Astrocyte of the cerebellum (primary cell): ENCODE measurements at regions not wholly inside any gene's neighbourhood (a gene's known extent, or its start where the extent isn't known, plus 50 kb on each side); places are given as distances from the start of the nearest gene placed in this dataset.
"Not testable (repeated sequence)": the region's sequence is repeated elsewhere in the genome, so short reads cannot be mapped to it uniquely, and the experiment has no call there.

Experiments used
- DNase-seq: peaks from one replicate; pipeline ENCODE4 v3.0.0-alpha.2; 2011; ENCODE audit warnings: low read depth
- H3K4me3 ChIP-seq: 2 replicates; pipeline ENCODE4 v1.5.1; 2011; ENCODE audit warnings: mild to moderate bottlenecking, low read depth, low read length, moderate library complexity
- CTCF ChIP-seq: IDR thresholded peaks from 2 replicates; pipeline ENCODE4 v1.5.1; 2012; ENCODE audit warnings: low read length, low read depth, moderate library complexity, mild to moderate bottlenecking; ENCODE audit errors: missing control alignments
- in situ Hi-C: cut with HindIII; loops from 2 replicates; pipeline ENCODE4 v1.10.0; 2017; ENCODE audit warnings: low sequenced_read_pairs

- TF ChIP-seq CTCF: no peak
- in situ Hi-C loops: no loop called here
- DNase-seq: no peak
Observed at GRCh38 chr20:47917549-47918070, 132.3 kb upstream of the SULF2 start.

DNA sequence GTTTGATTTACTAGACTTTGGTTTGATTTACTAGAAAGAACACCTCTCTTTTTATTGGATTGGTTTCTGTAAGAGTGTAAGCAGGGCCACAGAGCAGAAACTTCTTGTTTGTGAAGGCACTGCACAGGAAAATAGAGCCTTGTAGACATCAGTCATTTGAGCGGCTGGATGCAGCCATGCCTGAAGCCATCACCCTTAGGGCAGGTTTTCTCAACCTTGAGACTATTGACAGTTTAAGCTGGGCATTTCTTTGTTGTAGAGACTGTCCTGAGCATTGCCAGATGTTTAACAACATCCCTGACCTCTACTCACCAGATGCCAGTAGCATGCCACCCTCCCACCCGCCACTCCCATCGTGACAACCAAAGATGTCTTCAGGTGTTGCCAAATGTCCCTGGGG is 130.2 kb upstream of the SULF2 start:
- H3K4me3 ChIP-seq: no peak overlapping the region
- in situ Hi-C loops: no loop called here
- no peak for DNase-seq
- no peak for TF ChIP-seq CTCF

More at GRCh38 chr20:47917549-47918070, 132.3 kb upstream of the SULF2 start:
- H3K4me3 ChIP-seq: no peak overlapping the region

DNA sequence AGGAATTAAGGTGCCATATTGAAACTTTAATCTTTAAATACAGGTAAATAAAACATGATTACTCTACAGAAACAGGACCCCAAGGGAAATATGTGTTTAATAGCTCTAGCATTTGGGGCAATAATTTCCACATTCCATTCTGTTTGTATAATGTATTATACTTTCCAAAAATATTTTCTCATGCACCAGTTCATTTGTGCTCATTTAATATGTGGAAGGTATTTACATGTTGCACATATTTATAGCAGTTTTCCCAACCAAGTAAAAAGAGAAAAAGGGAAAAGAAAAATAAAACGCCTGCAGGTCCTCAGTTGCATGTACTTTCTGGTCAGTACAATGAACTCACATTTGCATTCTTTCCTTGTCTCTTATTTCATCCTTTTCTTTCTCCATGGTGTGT is 129.5 kb upstream of the SULF2 start:
- DNase-seq: no peak
- TF ChIP-seq CTCF: no peak
- no peak overlapping the region for H3K4me3 ChIP-seq

DNA sequence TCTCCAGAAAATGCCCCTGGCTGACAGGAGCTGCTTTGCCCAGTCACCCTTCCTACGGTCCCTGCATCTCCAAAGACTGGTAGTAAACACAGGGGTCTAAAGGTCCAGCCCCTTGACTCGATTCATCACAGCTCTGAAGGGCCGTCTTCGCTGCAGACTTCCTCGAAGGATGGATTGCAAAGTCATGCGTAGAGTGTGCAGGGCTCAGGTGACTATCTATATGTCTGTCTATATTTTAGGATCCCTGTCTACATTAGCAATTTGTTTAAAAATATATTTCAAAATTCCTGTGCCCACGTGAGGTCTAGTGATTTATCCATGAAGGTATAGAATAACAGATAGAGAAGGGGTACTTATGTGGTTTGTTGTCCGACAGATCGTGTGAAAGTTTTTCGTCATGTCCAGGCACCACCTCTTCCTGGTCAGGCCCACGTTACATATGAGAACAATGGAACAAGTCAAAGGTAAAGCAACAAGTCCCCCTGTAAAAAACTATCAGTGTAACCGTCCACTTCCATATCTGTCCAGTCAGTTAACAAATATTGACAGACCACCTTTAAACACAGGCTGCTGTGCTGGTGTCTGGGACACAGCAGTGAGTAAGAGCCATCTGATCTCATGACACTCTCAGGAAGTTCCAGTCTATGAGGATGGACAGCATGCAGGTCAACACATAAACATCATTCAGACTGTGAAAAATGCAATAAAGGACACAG is 127.7 kb upstream of the SULF2 start:
- in situ Hi-C loops, DNase-seq, H3K4me3 ChIP-seq: not testable (repeated sequence)

More for the DNA sequence above, 129.5 kb upstream of the SULF2 start:
- in situ Hi-C loops: no loop called here

- H3K4me3 ChIP-seq, in situ Hi-C loops: not testable (repeated sequence)
Observed at GRCh38 chr20:47912165-47912564, 126.9 kb upstream of the SULF2 start.

GRCh38 chr20:47909696-47910369 is 124.6 kb upstream of the SULF2 start:
- H3K4me3 ChIP-seq, in situ Hi-C loops, DNase-seq: not testable (repeated sequence)

More at GRCh38 chr20:47912165-47912564, 126.9 kb upstream of the SULF2 start:
- DNase-seq: not testable (repeated sequence)

DNA sequence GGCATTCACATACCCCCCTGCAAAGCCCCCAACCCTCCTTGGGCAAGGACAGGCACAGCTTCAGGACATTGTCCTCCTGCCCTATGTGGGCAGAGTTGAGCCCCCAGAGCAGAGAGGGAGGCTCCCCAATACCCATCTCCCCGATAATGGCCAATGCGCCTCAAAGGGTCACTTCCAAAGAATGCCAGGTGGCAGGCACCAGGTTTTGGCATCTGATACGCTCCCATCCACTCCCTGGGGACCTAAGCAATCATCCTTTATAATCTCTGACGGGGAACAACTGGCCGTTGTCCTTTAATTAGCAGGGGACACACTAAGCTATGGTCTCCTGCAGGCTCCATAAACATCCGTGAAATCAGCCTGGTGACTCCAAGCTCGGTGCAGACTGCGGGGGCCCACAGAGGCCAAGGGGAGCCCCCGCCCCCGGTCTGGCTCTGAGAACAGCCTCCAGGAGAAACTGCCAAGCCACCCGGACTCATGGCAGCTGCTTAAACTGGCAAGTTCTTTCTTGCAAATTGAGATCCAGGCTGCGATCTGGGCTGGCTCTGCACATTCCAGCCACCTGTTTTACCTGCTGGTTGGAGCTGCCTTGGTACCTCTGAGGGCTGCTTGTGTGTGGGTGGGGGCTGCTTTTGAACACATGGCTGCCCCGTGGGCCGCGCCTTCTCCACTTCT is 123.2 kb upstream of the SULF2 start:
- in situ Hi-C loops, DNase-seq, H3K4me3 ChIP-seq: not testable (repeated sequence)

DNA sequence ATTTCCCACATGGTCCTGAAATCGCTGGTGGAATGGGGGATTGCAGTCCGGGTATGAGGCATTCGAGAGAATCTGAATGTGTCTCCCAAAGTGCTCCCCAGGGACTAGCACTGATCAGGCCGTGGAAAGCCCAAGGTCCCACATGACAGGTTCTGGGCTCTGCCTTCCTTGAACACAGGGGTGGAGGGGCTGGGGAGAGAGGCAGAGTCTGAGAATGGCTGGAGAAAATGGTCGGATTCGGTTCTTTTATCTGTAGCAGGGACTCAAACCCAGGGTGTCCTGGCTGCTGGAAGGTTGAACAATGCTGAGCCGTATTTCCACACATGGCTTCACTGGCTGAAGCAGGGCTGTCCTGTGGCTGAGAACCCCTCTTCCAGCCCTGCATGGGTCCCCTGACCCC is 122.7 kb upstream of the SULF2 start:
- in situ Hi-C loops: not testable (repeated sequence)

GRCh38 chr20:47907031-47907675 is 121.9 kb upstream of the SULF2 start:
- H3K4me3 ChIP-seq: no peak overlapping the region
- in situ Hi-C loops: no loop called here
- DNase-seq: no peak
- no peak for TF ChIP-seq CTCF

More for the DNA sequence above, 122.7 kb upstream of the SULF2 start:
- DNase-seq, H3K4me3 ChIP-seq: not testable (repeated sequence)
